ENCODE measurements at regions not wholly inside any gene's neighbourhood (a gene's known extent, or its start where the extent isn't known, plus 50 kb on each side); places are given as distances from the start of the nearest gene placed in this dataset.

DNA sequence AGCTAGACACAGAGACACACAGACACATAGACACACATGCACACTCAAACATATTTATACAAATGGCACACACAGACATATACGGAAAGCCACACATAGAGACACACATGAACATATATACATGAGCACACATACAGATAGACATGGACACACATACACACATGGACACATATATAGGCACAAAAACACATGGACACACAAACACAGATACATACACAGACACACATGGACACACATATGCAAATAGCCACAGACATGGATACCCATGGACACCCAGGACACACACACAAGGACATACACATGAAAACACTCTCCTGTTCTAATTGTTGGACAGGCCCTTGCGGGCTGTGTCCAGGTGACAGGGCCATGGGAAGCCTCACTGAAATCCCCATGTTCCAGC, 160.1 kb downstream of the IRS1 start:
- TF ChIP-seq, protein P1, sequence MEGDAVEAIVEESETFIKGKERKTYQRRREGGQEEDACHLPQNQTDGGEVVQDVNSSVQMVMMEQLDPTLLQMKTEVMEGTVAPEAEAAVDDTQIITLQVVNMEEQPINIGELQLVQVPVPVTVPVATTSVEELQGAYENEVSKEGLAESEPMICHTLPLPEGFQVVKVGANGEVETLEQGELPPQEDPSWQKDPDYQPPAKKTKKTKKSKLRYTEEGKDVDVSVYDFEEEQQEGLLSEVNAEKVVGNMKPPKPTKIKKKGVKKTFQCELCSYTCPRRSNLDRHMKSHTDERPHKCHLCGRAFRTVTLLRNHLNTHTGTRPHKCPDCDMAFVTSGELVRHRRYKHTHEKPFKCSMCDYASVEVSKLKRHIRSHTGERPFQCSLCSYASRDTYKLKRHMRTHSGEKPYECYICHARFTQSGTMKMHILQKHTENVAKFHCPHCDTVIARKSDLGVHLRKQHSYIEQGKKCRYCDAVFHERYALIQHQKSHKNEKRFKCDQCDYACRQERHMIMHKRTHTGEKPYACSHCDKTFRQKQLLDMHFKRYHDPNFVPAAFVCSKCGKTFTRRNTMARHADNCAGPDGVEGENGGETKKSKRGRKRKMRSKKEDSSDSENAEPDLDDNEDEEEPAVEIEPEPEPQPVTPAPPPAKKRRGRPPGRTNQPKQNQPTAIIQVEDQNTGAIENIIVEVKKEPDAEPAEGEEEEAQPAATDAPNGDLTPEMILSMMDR (IDR thresholded peaks at IDR 0.05; ENCODE audit: unreplicated experiment): no peak
- no peak overlapping the region for H3K27ac Mint-ChIP-seq
- no peaks in the 10 kb centered on the region for H3K27me3 Mint-ChIP-seq (ENCODE audit: low read depth)
- DNase-seq (ENCODE audit: low spot score in 2 of 2, unreplicated experiment in 2 of 2): no peak
- H3K4me1 Mint-ChIP-seq: peaks cover 35% of the 10 kb centered on the region
- H3K9me3 Mint-ChIP-seq: peaks cover 30% of the 10 kb centered on the region
- H3K4me3 Mint-ChIP-seq: no peak overlapping the region
- H3K36me3 Mint-ChIP-seq: peaks cover 17% of the 10 kb centered on the region

GRCh38 chr2:226638576-226638975, 161.0 kb downstream of the IRS1 start:
- H3K36me3 Mint-ChIP-seq: peaks cover 17% of the 10 kb centered on the region
- peaks cover 29% of the 10 kb centered on the region for H3K4me1 Mint-ChIP-seq
- H3K27ac Mint-ChIP-seq: no peak overlapping the region
- DNase-seq (ENCODE audit: low spot score in 2 of 2, unreplicated experiment in 2 of 2): no peak
- no peak overlapping the region for H3K4me3 Mint-ChIP-seq
- TF ChIP-seq, protein P1 (IDR thresholded peaks at IDR 0.05; ENCODE audit: unreplicated experiment): no peak
- H3K27me3 Mint-ChIP-seq (ENCODE audit: low read depth): no peaks in the 10 kb centered on the region
- peaks cover 30% of the 10 kb centered on the region for H3K9me3 Mint-ChIP-seq

DNA sequence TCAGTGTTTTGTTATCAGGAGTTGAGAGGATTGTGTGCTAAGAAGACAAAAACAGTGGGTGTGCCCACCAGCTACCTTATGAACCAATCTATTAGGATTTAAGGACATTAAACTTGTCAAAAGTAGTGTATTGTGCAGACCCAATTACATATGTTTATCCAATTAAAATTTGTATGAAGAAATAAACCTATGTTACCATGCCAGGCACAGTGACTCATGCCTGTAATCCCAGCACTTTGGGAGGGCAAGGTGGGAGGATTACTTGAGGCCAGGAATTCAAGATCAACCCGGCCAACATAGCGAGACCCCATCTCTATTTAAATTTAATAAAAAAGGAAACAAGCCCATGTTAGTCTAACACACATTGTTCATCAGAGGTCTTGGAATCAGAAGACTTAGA, 162.2 kb downstream of the IRS1 start:
- Mint-ChIP-seq H3K4me1 (peaks cover 26% of the 10 kb centered on the region), H3K27me3 (ENCODE audit: low read depth) (no peaks in the 10 kb centered on the region), H3K27ac (peak overlapping the region; percentile 39), H3K9me3 (peaks cover 30% of the 10 kb centered on the region), H3K36me3 (peaks cover 17% of the 10 kb centered on the region), H3K4me3 (no peak overlapping the region)
- no peak for DNase-seq (ENCODE audit: low spot score in 2 of 2, unreplicated experiment in 2 of 2)
- TF ChIP-seq, protein P1 (IDR thresholded peaks at IDR 0.05; ENCODE audit: unreplicated experiment): no peak

DNA sequence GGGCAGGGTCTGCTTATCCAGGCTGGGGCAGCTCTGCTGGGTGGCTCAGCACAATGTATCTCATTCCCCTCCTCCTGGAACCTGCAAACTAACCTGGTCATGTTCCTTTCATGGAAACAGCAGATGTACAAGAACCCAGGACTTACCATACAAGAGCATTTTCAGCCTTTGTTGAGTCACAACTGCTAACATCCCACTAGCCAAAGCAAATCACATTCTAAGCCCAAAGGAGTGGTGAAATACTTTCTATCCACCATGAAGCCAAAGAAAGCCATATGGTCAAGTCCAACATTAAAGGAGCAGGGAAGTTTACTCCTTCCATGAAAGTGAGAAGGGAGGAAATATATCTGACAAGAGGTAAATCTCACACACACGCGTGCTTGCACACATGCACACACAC, 163.0 kb downstream of the IRS1 start:
- no peak for DNase-seq (ENCODE audit: low spot score in 2 of 2, unreplicated experiment in 2 of 2)
- peaks cover 30% of the 10 kb centered on the region for H3K9me3 Mint-ChIP-seq
- no peaks in the 10 kb centered on the region for H3K27me3 Mint-ChIP-seq (ENCODE audit: low read depth)
- peaks cover 24% of the 10 kb centered on the region for H3K4me1 Mint-ChIP-seq
- no peak overlapping the region for H3K27ac Mint-ChIP-seq
- peaks cover 17% of the 10 kb centered on the region for H3K36me3 Mint-ChIP-seq
- TF ChIP-seq, protein P1 (IDR thresholded peaks at IDR 0.05; ENCODE audit: unreplicated experiment): no peak
- H3K4me3 Mint-ChIP-seq: no peak overlapping the region

DNA sequence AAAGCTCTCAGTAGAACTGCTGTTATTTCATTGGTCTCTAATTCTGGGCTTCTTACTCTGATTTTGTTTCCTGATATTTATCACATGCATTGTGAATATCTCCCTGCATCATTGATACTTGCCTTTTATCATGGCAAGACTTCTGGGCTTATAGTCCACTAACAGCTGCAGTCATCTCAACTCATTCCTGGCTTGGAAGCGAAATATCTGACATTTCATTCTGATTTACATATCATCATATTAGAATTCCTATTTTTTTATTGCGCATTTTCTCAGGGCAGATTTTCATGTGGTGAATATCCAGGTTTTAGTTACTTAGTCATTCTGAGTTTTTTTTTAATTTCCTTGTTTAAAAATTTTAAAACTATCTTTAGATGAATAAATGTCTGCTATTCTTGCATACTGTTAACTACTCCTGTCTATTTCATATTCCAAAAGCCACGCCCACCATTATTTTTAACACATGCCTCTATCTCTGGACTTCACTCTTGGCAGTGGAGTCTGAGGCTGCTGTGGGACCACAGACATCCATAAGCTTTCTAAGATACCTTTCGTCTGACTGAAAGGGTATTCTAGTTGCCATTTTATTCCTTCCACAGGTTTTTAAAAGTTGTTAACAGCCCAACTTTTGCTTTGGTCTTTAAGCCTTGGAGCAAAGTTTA, 164.5 kb downstream of the IRS1 start:
- Mint-ChIP-seq H3K9me3 (peaks cover 25% of the 10 kb centered on the region), H3K27ac (peak overlapping the region; percentile 23), H3K4me1 (peaks cover 39% of the 10 kb centered on the region), H3K4me3 (no peak overlapping the region), H3K27me3 (ENCODE audit: low read depth) (no peaks in the 10 kb centered on the region), H3K36me3 (peaks cover 13% of the 10 kb centered on the region)
- DNase-seq (ENCODE audit: low spot score in 2 of 2, unreplicated experiment in 2 of 2): no peak
- TF ChIP-seq, protein P1 (IDR thresholded peaks at IDR 0.05; ENCODE audit: unreplicated experiment): no peak
